ENCODE measurements at regions not wholly inside any gene's neighbourhood (a gene's known extent, or its start where the extent isn't known, plus 50 kb on each side); places are given as distances from the start of the nearest gene placed in this dataset.

- no peak for DNase-seq
Observed at GRCh38 chr9:73566627-73567026, 415.0 kb downstream of the ANXA1 start.

DNA sequence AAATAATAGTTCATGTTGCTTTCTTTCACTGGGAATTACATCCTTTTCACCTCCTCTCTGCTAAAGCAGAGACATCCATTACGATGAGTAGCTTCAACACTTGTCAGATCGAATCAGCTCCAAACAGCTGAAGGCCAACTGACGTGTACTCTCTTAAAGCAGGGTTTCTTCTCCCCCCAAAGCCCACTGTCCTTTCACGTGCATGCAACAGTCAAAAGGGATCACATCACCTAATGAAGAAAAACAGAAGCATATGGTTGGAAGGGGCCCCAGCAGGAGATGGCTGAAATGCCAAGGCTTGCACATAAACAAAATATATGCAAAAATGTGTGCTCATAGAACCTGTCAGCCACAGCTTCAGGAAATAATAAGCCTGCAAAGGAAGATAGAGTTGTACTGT, 421.6 kb downstream of the ANXA1 start:
- no peak for DNase-seq

- DNase-seq, result no peak
Observed at GRCh38 chr9:73575101-73576060, 423.7 kb downstream of the ANXA1 start.

DNA sequence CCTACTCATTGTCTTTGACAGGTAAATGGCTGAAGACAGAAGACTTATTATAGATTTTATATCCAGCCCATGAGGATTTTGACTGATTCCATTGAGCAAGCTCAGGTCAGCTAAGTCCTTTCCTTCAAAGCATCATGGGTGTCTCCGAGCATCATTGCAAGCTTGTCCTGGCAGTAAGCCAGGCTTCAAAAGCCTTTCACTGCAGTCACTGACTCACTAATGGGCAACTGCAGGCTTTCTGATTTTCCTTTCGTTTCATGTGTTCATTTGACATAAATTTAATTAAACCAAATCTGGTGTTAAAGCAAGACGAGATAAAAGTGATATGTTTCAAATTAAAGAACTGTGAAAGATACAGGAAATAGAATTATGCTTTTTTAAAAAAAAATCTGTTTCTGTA, 426.2 kb downstream of the ANXA1 start:
- no peak for DNase-seq

GRCh38 chr9:73579823-73580222, 428.2 kb downstream of the ANXA1 start:
- DNase-seq, result no peak

GRCh38 chr9:73583576-73583975, 431.9 kb downstream of the ANXA1 start:
- no peak for DNase-seq

DNA sequence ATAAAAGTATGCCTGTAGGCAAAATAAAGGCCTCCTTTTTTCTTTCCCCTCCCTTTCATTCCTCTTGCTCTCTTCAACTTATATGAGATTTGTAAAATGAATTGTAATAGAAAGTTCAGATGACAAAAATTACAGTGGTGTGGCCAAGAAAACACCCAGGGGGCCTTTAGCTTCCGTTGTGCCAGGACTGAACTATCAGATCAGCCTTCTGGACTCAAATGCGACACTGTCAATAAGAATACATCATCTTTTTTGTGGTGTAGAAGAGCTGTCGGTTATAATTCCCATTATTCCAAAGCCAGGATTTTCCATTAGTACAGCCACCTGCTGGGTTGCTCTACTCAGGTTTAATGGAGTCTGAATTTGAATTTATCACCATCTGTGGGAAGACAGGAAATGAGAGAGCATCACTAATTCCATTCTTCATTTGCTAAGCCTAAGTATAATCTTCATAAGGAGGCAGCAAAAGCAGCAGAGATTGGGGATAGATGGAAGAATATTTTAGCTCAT, 443.4 kb downstream of the ANXA1 start:
- DNase-seq, result no peak

DNA sequence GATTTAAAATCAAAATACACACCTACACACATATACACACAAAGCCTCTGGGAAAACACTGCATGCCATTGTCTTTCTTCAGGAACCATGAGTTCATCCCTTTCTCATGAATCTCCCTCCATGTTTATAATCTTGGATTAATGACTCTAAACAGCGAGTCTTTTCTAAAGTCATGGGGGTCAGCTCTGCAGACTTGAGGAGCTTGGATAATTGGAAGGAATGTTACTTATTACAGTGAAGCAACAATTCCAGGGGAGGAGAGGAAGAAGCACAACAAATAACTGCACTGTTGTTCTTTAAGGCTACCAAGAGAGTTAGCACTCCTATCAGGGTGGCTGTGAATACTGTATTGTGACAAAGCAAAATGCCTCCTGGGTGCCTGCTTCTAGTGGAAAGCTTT, 444.7 kb downstream of the ANXA1 start:
- DNase-seq, result no peak

DNA sequence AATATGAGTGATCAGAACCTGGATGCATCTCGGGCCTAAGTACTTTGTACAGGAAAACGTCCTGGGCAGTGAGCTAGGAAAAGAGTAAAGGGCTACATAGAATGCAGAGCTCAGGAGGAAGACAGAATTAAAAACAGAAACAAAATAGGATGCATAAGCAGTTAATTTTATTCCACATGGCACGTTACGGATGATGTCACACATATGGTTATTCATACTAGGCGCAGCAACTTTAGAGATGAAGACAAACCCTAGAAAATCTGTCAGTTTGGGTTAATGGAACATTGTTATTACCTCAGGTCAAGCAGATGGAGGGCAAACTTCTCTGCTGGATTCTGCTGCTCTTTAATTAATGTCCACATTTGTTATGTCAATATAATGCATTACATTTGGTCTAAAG, 445.4 kb downstream of the ANXA1 start:
- no peak for DNase-seq

DNA sequence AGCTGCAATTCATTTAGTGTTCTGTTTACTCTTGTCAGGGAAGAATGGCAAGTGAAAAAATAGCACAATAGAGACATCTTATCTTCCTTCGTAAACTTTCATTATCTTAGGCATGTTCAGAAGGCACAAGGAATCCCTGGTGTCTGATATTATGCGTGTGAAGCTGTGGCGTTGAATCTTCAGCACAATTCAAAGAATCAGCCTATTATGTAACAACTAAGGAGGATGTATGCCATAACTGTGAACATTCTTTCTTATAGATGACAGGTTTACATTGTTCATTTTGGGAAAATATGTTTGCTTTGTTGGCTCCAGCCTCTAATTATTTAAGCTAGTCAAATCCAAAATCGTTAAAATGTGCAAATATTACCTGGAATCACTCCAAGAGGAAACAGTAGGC, 446.1 kb downstream of the ANXA1 start:
- DNase-seq, result no peak

DNA sequence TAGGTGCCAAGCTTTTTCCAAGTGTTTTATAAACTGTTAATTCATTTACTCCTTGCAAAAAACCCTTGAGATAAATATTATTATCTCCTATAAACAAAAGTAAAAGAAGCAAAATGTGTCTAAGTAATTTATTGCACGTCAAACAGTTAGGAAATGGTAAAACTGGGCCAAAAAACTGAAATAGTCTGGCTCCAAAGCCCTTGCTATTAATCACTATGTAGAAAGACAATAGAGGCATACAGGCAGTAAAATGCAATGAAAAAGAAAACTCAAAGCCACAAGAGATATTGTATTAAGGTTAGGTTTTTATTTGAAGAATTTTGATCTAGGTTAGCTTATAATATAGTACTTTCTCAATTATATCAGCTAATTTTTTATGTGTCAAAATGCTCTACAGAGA, 457.7 kb downstream of the ANXA1 start:
- no peak for DNase-seq

- no peak for DNase-seq
Observed at GRCh38 chr9:73611032-73611431, 459.4 kb downstream of the ANXA1 start.

- no peak for DNase-seq
Observed at GRCh38 chr9:73613092-73613701, 461.5 kb downstream of the ANXA1 start.

DNA sequence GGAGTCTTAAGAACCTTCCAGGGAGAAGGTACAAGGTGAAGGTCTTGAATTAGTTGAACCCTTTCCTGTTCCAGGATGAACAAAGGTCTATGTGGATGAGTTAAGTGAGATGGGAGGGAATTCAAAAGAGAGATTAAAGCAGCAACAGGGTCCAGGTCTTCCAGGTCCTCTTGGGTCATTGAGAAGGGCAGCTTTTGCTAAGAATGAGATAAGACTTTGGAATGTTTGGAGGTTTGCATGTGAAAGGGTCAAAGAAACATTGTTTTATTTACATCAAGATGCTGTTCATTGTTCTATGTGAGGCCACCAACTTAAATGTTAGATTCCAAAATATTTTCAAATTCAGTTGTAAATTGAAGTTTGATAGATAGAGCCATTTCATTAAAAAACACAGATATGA, 463.9 kb downstream of the ANXA1 start:
- DNase-seq, result no peak

DNA sequence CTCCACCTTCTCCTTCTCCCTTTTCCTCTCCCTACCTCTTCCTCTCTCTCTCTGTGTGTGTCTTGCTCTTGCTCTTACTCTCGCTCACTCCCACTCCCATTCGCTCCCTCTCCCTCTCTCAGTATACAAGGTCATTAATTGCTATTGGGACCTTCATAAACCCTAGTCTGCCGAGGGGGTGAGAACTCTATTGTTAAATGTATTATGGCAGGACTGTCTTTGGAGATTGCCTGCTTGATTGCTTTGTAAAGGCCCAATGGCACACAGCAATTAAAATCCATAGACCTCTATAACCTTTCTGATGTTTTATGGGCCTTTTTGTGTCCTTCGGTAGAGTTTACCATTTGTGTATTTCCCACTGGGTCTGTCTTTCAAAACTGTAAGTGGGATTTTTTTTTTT, 465.9 kb downstream of the ANXA1 start:
- no peak for DNase-seq

GRCh38 chr9:73640971-73641370, 489.3 kb downstream of the ANXA1 start:
- DNase-seq, result no peak

DNA sequence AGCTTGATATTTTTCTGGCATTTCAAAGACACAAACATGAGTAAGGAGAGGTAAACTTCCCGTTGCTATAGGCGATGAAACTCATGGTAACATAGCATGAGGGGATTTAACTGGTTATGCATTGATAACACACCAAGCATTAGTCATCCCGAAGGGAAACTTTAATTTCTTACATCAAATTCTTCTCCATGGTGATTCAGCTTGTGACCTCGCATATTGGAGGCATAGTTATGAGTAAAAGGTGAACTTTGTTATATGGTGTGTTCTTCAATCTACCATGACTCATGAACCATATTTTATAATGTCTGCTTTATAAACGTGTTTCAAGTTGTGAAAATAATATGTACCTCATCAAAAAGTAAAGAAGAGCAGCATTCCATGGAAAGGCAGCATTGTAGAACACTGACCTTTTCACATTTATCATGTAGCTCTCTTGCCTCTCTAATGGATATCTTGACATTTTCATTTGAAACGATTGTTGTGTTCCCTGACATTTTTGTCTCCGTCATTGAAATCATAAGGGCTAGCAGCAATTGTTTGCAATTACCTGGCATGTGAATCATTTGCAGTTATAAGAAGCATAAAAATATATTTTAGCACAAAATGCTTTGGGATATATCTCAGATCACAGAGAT, 491.8 kb downstream of the ANXA1 start:
- no peak for DNase-seq

GRCh38 chr9:73647560-73647959, 495.9 kb downstream of the ANXA1 start:
- no peak for DNase-seq

DNA sequence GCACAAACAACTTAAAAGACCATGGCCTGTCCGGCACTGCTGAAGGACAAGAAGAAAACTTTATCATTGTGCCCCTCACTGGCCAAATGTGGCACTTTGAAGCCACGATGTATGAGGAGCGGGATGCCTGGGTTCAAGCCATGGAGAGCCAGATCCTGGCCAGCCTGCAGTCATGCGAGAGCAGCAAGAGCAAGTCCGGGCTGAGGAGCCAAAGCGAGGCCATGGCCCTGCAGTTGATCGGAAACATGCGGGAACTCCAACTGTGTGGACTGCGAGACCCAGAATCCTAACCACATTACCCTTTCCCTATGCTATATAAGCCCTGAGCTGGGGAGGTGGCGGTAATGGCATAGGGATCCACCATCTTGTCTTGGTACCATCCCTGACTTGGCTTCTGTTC, 497.9 kb downstream of the ANXA1 start:
- DNase-seq, result no peak

GRCh38 chr9:73655363-73655762, 503.7 kb downstream of the ANXA1 start:
- no peak for DNase-seq

- DNase-seq, result no peak
Observed at GRCh38 chr9:73655831-73656230, 504.2 kb downstream of the ANXA1 start.

GRCh38 chr9:73665253-73665652, 513.6 kb downstream of the ANXA1 start:
- no peak for DNase-seq

- no peak for DNase-seq
Observed at GRCh38 chr9:73667749-73668148, 516.1 kb downstream of the ANXA1 start.

DNA sequence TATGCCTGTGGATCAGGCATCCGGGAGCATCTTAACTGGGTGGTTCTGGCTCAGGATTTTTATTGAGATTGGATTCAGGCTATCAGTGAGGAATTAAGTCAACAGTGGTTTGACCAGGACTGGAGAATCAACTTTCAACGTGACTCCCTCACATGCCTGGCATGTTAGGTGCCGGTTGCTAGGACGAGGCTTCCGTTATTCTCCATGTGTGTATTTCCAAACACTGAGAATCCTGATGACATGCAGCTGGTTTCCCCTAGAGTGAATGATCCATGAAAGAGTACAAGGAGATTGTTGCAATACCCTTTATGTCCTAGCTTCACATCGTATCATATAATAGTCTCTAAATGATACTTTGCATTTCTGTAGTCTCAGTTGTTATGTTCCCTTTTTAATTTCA, 529.2 kb downstream of the ANXA1 start:
- DNase-seq, result no peak
